ENCODE measurements at regions not wholly inside any gene's neighbourhood (a gene's known extent, or its start where the extent isn't known, plus 50 kb on each side); places are given as distances from the start of the nearest gene placed in this dataset.

GRCh38 chr5:3400659-3401058 lies 195.0 kb upstream of the IRX1 start:
- Mint-ChIP-seq H3K27me3 (ENCODE audit: insufficient read depth, low read depth, poor library complexity) (no peaks in the 10 kb centered on the region), H3K9me3 (no peaks in the 10 kb centered on the region), H3K27ac (no peak overlapping the region), H3K4me3 (no peak overlapping the region), H3K4me1 (no peaks in the 10 kb centered on the region; the same call in 2 of the 3 replicates), H3K36me3 (ENCODE audit: low read depth) (0 out of 3 replicates have a peak, but pooled peaks cover 3% of the 10 kb centered on the region)
- H3K4me3 ChIP-seq: no peak overlapping the region
- no peak overlapping the region for H2AFZ ChIP-seq
- H3K36me3 ChIP-seq (ENCODE audit: insufficient read depth): no peaks in the 10 kb centered on the region
- H3K79me2 ChIP-seq (replicated peaks; ENCODE audit: insufficient read depth): no peaks in the 10 kb centered on the region
- H3K9me2 ChIP-seq (ENCODE audit: insufficient read depth): no peaks in the 10 kb centered on the region
- no peaks in the 10 kb centered on the region for H3F3A ChIP-seq (replicated peaks; ENCODE audit: low read depth)
- H3K4me2 ChIP-seq: no peak overlapping the region
- ATAC-seq (no peak), DNase-seq (ENCODE audit: low spot score) (no peak)
- no peaks in the 10 kb centered on the region for H3K27me3 ChIP-seq (ENCODE audit: insufficient read depth)
- no peaks in the 10 kb centered on the region for H4K20me1 ChIP-seq (replicated peaks; ENCODE audit: insufficient read depth)
- H3K4me1 ChIP-seq (ENCODE audit: insufficient read depth): no peaks in the 10 kb centered on the region; the same call in 1 of the 2 replicates
- no peak overlapping the region for H3K27ac ChIP-seq (ENCODE audit: low read depth)
- TF ChIP-seq CTCF (conservative IDR thresholded peaks at IDR 0.05; ENCODE audit: low read depth in 2 of 2) (no peak), POLR2AphosphoS5 (IDR thresholded peaks at IDR 0.05; ENCODE audit: low read depth) (no peak), REST (IDR thresholded peaks at IDR 0.05; ENCODE audit: unreplicated experiment) (no peak), EZH2 (IDR thresholded peaks at IDR 0.05; ENCODE audit: low read depth, unreplicated experiment) (no peak), STAT1 (IDR thresholded peaks at IDR 0.05; ENCODE audit: unreplicated experiment) (no peak), ZNF462 (CRISPR knock-in tag; IDR thresholded peaks at IDR 0.05) (no peak), ZNF331 (CRISPR knock-in tag; IDR thresholded peaks at IDR 0.05; ENCODE audit: low read depth) (no peak), ZNF114 (CRISPR knock-in tag; IDR thresholded peaks at IDR 0.05) (no peak), JUNB (IDR thresholded peaks at IDR 0.05; ENCODE audit: unreplicated experiment) (no peak), CREB1 (CRISPR knock-in tag; IDR thresholded peaks at IDR 0.05; ENCODE audit: low read depth) (no peak), EZH2phosphoT487 (IDR thresholded peaks at IDR 0.05; ENCODE audit: unreplicated experiment) (no peak), ETS1 (IDR thresholded peaks at IDR 0.05) (no peak), NANOG (IDR thresholded peaks at IDR 0.05; ENCODE audit: borderline replicate concordance) (no peak)
